ENCODE measurements at regions not wholly inside any gene's neighbourhood (a gene's known extent, or its start where the extent isn't known, plus 50 kb on each side); places are given as distances from the start of the nearest gene placed in this dataset.
A peak's percentile ranks its signal among the peaks of the same experiment; 100 is the strongest.

DNA sequence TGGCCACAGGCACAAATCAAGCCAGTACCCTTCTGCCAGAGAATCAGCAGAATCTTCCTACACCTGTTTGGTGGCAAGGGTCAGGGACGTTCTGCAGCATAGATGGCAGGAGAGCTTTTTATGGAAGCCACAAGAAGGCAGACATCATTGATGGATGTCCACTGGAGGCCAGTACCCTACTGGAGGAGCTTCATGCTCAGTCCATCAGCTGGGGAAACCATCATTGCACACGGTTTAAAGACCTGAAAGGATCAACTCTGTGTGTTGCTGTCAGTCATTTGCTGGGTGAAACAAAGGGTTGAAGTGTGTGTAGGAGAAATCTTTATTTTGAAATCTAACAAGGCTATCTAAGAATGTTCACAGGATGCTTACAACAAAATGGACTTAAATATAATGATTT, 158.9 kb upstream of the SASH1 start:
- TF ChIP-seq Cebpa-rat (IDR thresholded peaks at IDR 0.05): no peak
- no peaks in the 10 kb centered on the region; a peak in 1 of 22 replicates for H4K20me1 ChIP-seq

DNA sequence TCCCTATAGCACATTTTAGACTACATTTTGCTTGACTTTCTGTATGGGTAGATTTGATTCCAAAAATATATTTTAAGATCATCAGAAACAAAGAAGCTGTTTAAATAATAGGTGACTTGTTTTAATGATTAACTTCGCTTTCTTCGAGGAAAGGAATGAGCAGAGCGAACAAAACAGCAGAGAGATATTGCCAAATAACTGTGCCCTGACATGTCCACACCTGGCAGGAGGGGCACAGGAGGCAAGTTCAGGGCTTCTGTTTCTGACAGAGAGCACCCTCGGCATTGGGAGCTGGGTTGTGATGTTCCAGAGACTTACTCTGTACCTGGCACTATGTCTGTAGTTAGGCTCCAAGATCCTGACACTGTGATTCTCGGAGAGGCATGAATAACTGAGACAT, 155.7 kb upstream of the SASH1 start:
- Histone ChIP-seq H3K27ac (no peak overlapping the region), H3K9me3 (replicated peaks in 1 of 11) (no peaks in the 10 kb centered on the region), H3K36me3 (no peaks in the 10 kb centered on the region), H3K4me2 (no peak overlapping the region), H3K9ac (no peak overlapping the region), H3K4me1 (peaks cover 0 to 9% (median 0%) of the 10 kb centered on the region in 10 experiments; a peak in 6 of 20 replicates), H3K4me3 (no peak overlapping the region), H3K27me3 (peaks cover 0 to 60% (median 0%) of the 10 kb centered on the region in 11 experiments; a peak in 9 of 22 replicates), H4K20me1 (no peaks in the 10 kb centered on the region; a peak in 1 of 22 replicates)
- TF ChIP-seq Cebpa-rat (IDR thresholded peaks at IDR 0.05): no peak

More for the DNA sequence above, 158.9 kb upstream of the SASH1 start:
- Histone ChIP-seq H3K4me2 (no peak overlapping the region), H3K36me3 (no peaks in the 10 kb centered on the region), H3K27ac (no peak overlapping the region), H3K9me3 (replicated peaks in 1 of 11) (peaks cover 0 to 9% (median 0%) of the 10 kb centered on the region in 11 experiments; a peak in 2 of 22 replicates), H3K4me1 (peaks cover 0 to 9% (median 0%) of the 10 kb centered on the region in 10 experiments; a peak in 6 of 20 replicates), H3K27me3 (peaks cover 0 to 50% (median 0%) of the 10 kb centered on the region in 11 experiments; a peak in 8 of 22 replicates), H3K9ac (no peak overlapping the region), H3K4me3 (no peak overlapping the region)

DNA sequence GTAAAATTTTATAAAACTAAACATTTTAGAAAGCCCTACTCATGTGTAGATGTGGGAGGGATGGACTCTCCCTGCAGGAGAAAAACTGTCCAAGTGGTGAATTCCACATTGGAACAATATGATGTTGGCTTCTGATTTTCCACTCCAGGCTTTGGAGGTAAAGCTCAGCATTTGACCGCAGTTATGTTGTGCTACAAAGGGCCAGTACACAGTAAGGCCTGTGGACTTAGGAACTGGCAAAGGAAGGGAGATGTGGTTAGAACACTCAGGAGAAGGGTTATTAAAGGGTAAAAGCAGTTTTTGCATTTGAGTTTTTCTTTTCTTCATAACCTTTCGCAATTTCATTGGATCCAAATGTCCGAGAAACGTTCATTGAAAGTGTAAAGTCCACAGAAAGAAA, 150.3 kb upstream of the SASH1 start:
- Histone ChIP-seq H4K20me1 (no peaks in the 10 kb centered on the region), H3K27ac (no peak overlapping the region), H3K27me3 (peaks cover 0 to 88% (median 9%) of the 10 kb centered on the region in 11 experiments; a peak in 13 of 22 replicates), H3K9me3 (replicated peaks in 1 of 11) (peaks cover 0 to 14% (median 7%) of the 10 kb centered on the region in 11 experiments; a peak in 7 of 22 replicates), H3K36me3 (no peaks in the 10 kb centered on the region), H3K4me3 (no peak overlapping the region), H3K9ac (no peak overlapping the region), H3K4me2 (no peak overlapping the region), H3K4me1 (no peaks in the 10 kb centered on the region)
- TF ChIP-seq Cebpa-rat (IDR thresholded peaks at IDR 0.05): no peak

DNA sequence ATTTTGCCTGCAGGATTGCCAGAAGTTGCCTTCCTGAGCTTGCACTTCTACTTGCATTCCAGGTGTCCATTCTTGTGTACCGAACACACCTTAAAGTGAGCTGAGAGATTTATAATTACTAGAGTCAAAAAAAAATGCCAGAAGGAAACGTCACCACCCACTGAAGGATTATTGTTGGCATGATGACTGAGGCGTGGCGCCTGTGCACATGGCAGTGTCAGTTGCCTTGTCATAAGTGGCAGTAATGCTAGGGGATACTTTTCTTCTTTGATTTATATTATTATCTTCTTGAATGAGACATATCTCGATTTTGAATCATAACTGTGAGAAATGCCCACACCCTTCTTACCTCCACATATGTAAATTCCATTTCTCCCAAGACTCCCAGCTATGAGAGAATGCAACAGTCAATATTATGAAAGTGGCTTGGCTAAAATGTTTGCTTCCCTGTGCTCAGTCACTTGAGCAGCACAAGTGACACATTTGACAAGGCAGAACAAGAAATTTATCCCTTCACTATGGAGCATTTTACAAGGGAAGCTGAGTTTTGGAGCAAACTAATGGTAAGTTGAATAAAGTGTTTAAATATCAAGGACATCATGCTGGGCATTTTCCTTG, 149.5 kb upstream of the SASH1 start:
- TF ChIP-seq Cebpa-rat (IDR thresholded peaks at IDR 0.05): no peak
- H3K36me3 ChIP-seq: no peaks in the 10 kb centered on the region
- no peaks in the 10 kb centered on the region for H4K20me1 ChIP-seq
- no peak overlapping the region for H3K4me2 ChIP-seq
- H3K9me3 ChIP-seq (replicated peaks in 1 of 11): peaks cover 0 to 14% (median 7%) of the 10 kb centered on the region in 11 experiments; a peak in 7 of 22 replicates
- no peak overlapping the region for H3K27ac ChIP-seq
- no peak overlapping the region for H3K9ac ChIP-seq
- H3K4me1 ChIP-seq: no peaks in the 10 kb centered on the region
- peaks cover 3 to 88% (median 15%) of the 10 kb centered on the region in 11 experiments; a peak in 14 of 22 replicates for H3K27me3 ChIP-seq
- no peak overlapping the region for H3K4me3 ChIP-seq

DNA sequence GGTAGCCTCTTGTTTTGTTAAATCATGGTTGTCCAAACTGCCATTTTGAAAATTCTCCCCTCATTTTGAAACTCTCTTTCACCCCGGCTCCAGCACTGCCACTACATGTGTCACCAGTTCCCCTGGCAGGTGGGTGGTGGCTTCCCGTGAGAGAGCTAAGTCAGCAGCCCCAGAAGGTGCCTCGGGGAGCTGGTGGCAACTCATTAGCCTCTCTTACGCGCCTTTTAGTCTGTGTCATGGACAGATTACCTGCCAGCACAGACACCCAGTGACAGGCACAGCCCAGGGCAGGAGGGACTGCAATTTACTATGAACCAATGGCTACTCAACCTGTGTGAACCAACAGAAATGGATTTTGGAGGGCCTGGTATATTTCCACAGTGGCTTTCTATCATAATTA, 147.1 kb upstream of the SASH1 start:
- Histone ChIP-seq H3K4me1 (peaks cover 0 to 9% (median 0%) of the 10 kb centered on the region in 10 experiments; a peak in 6 of 20 replicates), H3K36me3 (no peaks in the 10 kb centered on the region), H4K20me1 (no peaks in the 10 kb centered on the region), H3K27ac (no peak overlapping the region), H3K27me3 (peaks cover 18 to 95% (median 38%) of the 10 kb centered on the region in 11 experiments), H3K9ac (no peak overlapping the region), H3K4me2 (no peak overlapping the region), H3K4me3 (no peak overlapping the region), H3K9me3 (replicated peaks in 1 of 11) (peaks cover 0 to 14% (median 7%) of the 10 kb centered on the region in 11 experiments; a peak in 7 of 22 replicates)
- no peak for TF ChIP-seq Cebpa-rat (IDR thresholded peaks at IDR 0.05)

DNA sequence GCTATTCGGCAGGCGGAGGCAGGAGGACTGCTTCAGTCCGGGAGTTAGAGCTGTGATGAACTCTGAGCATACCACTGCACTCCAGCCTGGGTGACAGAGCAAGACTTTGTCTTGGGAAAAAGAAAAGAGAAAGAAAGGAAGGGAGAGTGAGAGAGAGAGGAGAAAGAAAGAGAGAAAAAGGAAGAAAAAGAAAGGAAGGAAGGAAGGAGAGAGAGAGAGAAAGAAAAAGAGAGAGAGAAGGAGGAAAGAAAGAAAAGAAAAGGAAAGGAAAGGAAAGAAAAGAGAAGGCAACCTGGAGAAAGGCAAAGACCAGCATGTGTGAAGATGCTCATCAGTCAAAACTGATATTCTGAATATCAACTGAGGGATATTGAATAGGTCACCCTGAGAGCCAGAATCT, 143.1 kb upstream of the SASH1 start:
- TF ChIP-seq Cebpa-rat (IDR thresholded peaks at IDR 0.05): no peak
- Histone ChIP-seq H3K9ac (no peak overlapping the region), H3K36me3 (no peaks in the 10 kb centered on the region), H3K4me2 (no peak overlapping the region), H4K20me1 (peaks cover 0 to 33% (median 15%) of the 10 kb centered on the region in 11 experiments; a peak in 14 of 22 replicates), H3K4me3 (no peak overlapping the region), H3K27me3 (peaks cover 50 to 95% (median 75%) of the 10 kb centered on the region in 11 experiments), H3K27ac (no peak overlapping the region), H3K4me1 (peaks cover 14 to 43% (median 17%) of the 10 kb centered on the region in 10 experiments), H3K9me3 (replicated peaks in 1 of 11) (peaks cover 0 to 14% (median 7%) of the 10 kb centered on the region in 11 experiments; a peak in 7 of 22 replicates)

DNA sequence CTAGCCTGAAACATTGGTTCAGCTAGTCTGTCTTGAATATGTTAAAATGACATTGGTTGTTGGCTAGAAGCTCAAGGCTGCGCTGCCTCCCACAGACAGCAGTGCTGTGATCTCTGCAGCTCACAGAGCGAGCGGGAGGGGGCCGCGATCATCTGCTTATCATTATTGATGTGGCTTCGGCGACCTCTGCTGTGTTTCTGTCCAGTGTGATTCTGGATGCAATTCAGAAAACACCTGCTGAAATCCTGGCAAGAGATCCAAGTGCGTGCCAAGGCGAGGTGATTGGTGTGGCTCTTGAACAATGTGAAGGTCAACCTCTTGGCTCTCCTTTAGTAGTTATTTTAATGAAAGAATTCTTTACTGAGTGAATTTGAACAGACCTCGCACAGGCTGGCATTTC, 142.3 kb upstream of the SASH1 start:
- Histone ChIP-seq H3K4me2 (peak overlapping the region in 3 of 11 experiments; percentile 22 to 60 (median 51); a peak in 6 of 22 replicates), H3K9ac (no peak overlapping the region), H3K27ac (no peak overlapping the region), H3K9me3 (replicated peaks in 1 of 11) (peaks cover 0 to 11% (median 6%) of the 10 kb centered on the region in 11 experiments; a peak in 7 of 22 replicates), H3K27me3 (peaks cover 57 to 100% (median 82%) of the 10 kb centered on the region in 11 experiments), H3K4me1 (peaks cover 17 to 47% (median 24%) of the 10 kb centered on the region in 10 experiments), H4K20me1 (peaks cover 0 to 40% (median 20%) of the 10 kb centered on the region in 11 experiments; a peak in 14 of 22 replicates), H3K4me3 (no peak overlapping the region), H3K36me3 (no peaks in the 10 kb centered on the region)
- no peak for TF ChIP-seq Cebpa-rat (IDR thresholded peaks at IDR 0.05)

DNA sequence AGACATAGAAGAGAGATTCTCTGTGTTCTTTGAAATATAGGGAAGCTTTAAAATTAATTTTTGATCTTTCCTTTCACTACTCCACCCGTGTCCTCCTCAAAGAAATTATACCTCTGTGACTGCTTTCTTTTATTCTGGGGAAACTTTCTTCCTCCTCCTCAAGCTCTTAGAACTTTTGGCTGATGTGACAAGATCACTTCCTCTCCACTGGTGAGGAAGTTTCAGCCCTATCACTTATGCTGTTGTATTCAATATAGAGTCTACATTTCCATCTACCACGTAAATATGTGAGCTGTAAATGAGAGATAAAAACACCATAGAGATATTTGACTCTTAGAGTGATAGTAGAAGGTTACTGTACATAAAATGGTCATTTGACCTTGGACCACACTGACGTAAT, 141.9 kb upstream of the SASH1 start:
- H4K20me1 ChIP-seq: peaks cover 0 to 45% (median 24%) of the 10 kb centered on the region in 11 experiments; a peak in 14 of 22 replicates
- H3K4me3 ChIP-seq: no peak overlapping the region
- H3K36me3 ChIP-seq: no peaks in the 10 kb centered on the region
- H3K27me3 ChIP-seq: peaks cover 62 to 100% (median 87%) of the 10 kb centered on the region in 11 experiments
- H3K27ac ChIP-seq: no peak overlapping the region
- peaks cover 17 to 47% (median 24%) of the 10 kb centered on the region in 10 experiments for H3K4me1 ChIP-seq
- no peak overlapping the region for H3K9ac ChIP-seq
- TF ChIP-seq Cebpa-rat (IDR thresholded peaks at IDR 0.05): no peak
- H3K9me3 ChIP-seq (replicated peaks in 1 of 11): peaks cover 0 to 7% (median 5%) of the 10 kb centered on the region in 11 experiments; a peak in 7 of 22 replicates
- peak overlapping the region in 3 of 11 experiments; percentile 22 to 60 (median 51); a peak in 6 of 22 replicates for H3K4me2 ChIP-seq

DNA sequence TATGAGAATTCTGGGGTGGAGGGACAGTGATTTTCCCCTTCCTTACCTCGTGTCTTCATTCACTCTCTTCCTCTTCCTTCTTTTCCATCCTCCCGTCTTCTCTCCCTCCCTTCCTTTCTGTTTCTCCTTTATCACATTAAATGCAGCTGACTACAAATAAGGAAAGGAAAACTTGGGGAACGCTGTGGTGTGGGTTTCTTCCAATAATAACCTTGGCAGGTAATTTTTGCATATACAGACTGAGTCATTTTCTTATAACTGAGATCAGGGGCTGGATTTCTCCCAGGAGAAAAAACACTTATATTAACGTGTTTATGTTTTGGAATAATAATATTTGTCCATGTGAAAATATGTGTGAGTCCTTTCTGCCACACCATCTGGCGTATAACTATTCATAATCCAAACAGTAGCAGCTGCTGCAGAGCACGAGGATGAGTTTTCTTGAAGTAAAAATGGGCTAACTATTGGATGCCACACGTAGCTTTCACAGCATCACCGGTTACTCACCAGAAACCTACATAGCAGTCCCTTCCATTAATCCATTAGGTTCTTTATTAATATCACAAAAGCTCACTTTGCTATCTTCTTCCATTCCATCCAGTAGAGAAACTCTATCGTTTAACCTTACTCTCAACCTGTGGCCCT, 139.2 kb upstream of the SASH1 start:
- Histone ChIP-seq H3K9ac (no peak overlapping the region), H3K4me1 (peaks cover 17 to 47% (median 24%) of the 10 kb centered on the region in 10 experiments), H3K4me3 (no peak overlapping the region), H3K4me2 (peak overlapping the region; percentile 33 to 80 (median 63); a peak in 21 of 22 replicates), H3K27me3 (peaks cover 84 to 100% (median 93%) of the 10 kb centered on the region in 11 experiments), H4K20me1 (peaks cover 0 to 67% (median 24%) of the 10 kb centered on the region in 11 experiments; a peak in 14 of 22 replicates), H3K36me3 (no peaks in the 10 kb centered on the region), H3K9me3 (replicated peaks in 1 of 11) (no peaks in the 10 kb centered on the region), H3K27ac (no peak overlapping the region)
- no peak for TF ChIP-seq Cebpa-rat (IDR thresholded peaks at IDR 0.05)

All from BLaER1 treated with 17β-estradiol and CSF1 and Interleukin-3, amounts not matched to agents 10 nM and 100 nM (cell line).